WTC11 (cell line): ENCODE measurements at regions not wholly inside any gene's neighbourhood (a gene's known extent, or its start where the extent isn't known, plus 50 kb on each side); places are given as distances from the start of the nearest gene placed in this dataset.

ENCODE experiments used
- ATAC-seq: fragments of 200-7000 bp; cut with Tn5 transposase; 2 replicates; pipeline ENCODE4 v1.10.0; 2021; ENCODE audit warnings: mild to moderate bottlenecking, moderate library complexity
- CTCF ChIA-PET: fragments of 300-600 bp; sonication (Branson Sonifier 250); formaldehyde crosslinking; loops from one replicate; lab custom pipeline; 2021; ENCODE audit warnings: antibody characterized with exemption; lab: Charles Lee
- POLR2A ChIA-PET: fragments of 350-600 bp; sonication (Branson Sonifier 250); formaldehyde crosslinking; loops from one replicate; lab custom pipeline; 2021; ENCODE audit warnings: antibody characterized with exemption; lab: Charles Lee
- DNase-seq: peaks from one replicate; pipeline ENCODE4 v3.0.0; 2021; ENCODE audit warnings: low spot score
- H3K27ac Mint-ChIP-seq: 2 replicates; pipeline ENCODE4 v1.8.0; 2021; ENCODE audit warnings: mixed read lengths
- H3K27me3 Mint-ChIP-seq: 2 replicates; pipeline ENCODE4 v1.8.0; 2021; ENCODE audit warnings: low read depth, mild to moderate bottlenecking, moderate library complexity, mixed read lengths
- H3K36me3 Mint-ChIP-seq: 2 replicates; pipeline ENCODE4 v1.8.0; 2021; ENCODE audit warnings: mixed read lengths
- H3K4me1 Mint-ChIP-seq: 2 replicates; pipeline ENCODE4 v1.8.0; 2022; ENCODE audit warnings: mixed read lengths
- H3K4me3 Mint-ChIP-seq: 2 replicates; pipeline ENCODE4 v1.8.0; 2021; ENCODE audit warnings: mild to moderate bottlenecking, moderate library complexity, mixed read lengths
- H3K9me3 Mint-ChIP-seq: 2 replicates; pipeline ENCODE4 v1.8.0; 2021; ENCODE audit warnings: mixed read lengths
- AR ChIP-seq: fragments of 250-450 bp; sonication (Bioruptor Pico); IDR thresholded peaks from 2 replicates; pipeline ENCODE4 v1.9.0; 2021; ENCODE audit warnings: mild to moderate bottlenecking
- ATF1 ChIP-seq: sonication (generic); formaldehyde crosslinking; IDR thresholded peaks from 2 replicates; pipeline ENCODE4 v1.8.1; 2023; ENCODE audit warnings: mild to moderate bottlenecking, moderate library complexity, missing genetic modification reagents
- CREB1 ChIP-seq: sonication (generic); formaldehyde crosslinking; IDR thresholded peaks from 2 replicates; pipeline ENCODE4 v1.8.0; 2023; ENCODE audit warnings: mild to moderate bottlenecking, missing genetic modification reagents
- CTCF ChIP-seq: fragments of 200-600 bp; IDR thresholded peaks from 2 replicates; pipeline ENCODE4 v1.8.0; 2022; ENCODE audit warnings: antibody characterized with exemption
- EMX1 ChIP-seq: fragments of 250-450 bp; sonication (Bioruptor Pico); IDR thresholded peaks from 2 replicates; pipeline ENCODE4 v1.8.0; 2021; ENCODE audit warnings: mild to moderate bottlenecking
- JUN ChIP-seq: sonication (generic); formaldehyde crosslinking; IDR thresholded peaks from 2 replicates; pipeline ENCODE4 v1.8.0; 2023; ENCODE audit warnings: mild to moderate bottlenecking, missing genetic modification reagents
- KAT7 ChIP-seq: sonication (generic); formaldehyde crosslinking; IDR thresholded peaks from 2 replicates; pipeline ENCODE4 v1.8.1; 2023; ENCODE audit warnings: missing genetic modification reagents, mild to moderate bottlenecking, borderline replicate concordance
- NFATC4 ChIP-seq: fragments of 250-450 bp; sonication (Bioruptor Pico); IDR thresholded peaks from 2 replicates; pipeline ENCODE4 v1.9.0; 2021; ENCODE audit warnings: mild to moderate bottlenecking
- NFE2L1 ChIP-seq: sonication (generic); formaldehyde crosslinking; IDR thresholded peaks from 2 replicates; pipeline ENCODE4 v1.8.1; 2023; ENCODE audit warnings: missing genetic modification reagents
- NFYB ChIP-seq: sonication (generic); formaldehyde crosslinking; conservative IDR thresholded peaks from 2 replicates; pipeline ENCODE4 v1.8.0; 2022; ENCODE audit warnings: low read depth, missing genetic modification reagents
- NR1H2 ChIP-seq: sonication (generic); formaldehyde crosslinking; IDR thresholded peaks from 2 replicates; pipeline ENCODE4 v1.9.0; 2021; ENCODE audit warnings: mild to moderate bottlenecking, moderate library complexity, missing genetic modification reagents
- SMAD3 ChIP-seq: sonication (generic); formaldehyde crosslinking; IDR thresholded peaks from 2 replicates; pipeline ENCODE4 v1.8.0; 2022; ENCODE audit warnings: missing genetic modification reagents, mild to moderate bottlenecking, borderline replicate concordance
- USF1 ChIP-seq: sonication (generic); formaldehyde crosslinking; IDR thresholded peaks from 2 replicates; pipeline ENCODE4 v1.8.0; 2022; ENCODE audit warnings: mild to moderate bottlenecking, missing genetic modification reagents
- USF2 ChIP-seq: sonication (generic); formaldehyde crosslinking; IDR thresholded peaks from 2 replicates; pipeline ENCODE4 v1.8.1; 2023; ENCODE audit warnings: mild to moderate bottlenecking, missing genetic modification reagents, moderate library complexity
- ZBTB43 ChIP-seq: sonication (generic); formaldehyde crosslinking; IDR thresholded peaks from 2 replicates; pipeline ENCODE4 v1.8.1; 2023; ENCODE audit warnings: mild to moderate bottlenecking, missing genetic modification reagents
- ZMAT4 ChIP-seq: fragments of 250-450 bp; sonication (Bioruptor Pico); IDR thresholded peaks from 2 replicates; pipeline ENCODE4 v1.9.0; 2021; ENCODE audit warnings: mild to moderate bottlenecking
- ZNF263 ChIP-seq: sonication (generic); formaldehyde crosslinking; IDR thresholded peaks from 2 replicates; pipeline ENCODE4 v1.8.1; 2022; ENCODE audit warnings: low read depth, mild to moderate bottlenecking, moderate library complexity, missing genetic modification reagents
- ZNF396 ChIP-seq: fragments of 250-450 bp; sonication (Bioruptor Pico); IDR thresholded peaks from 2 replicates; pipeline ENCODE4 v1.8.0; 2021; ENCODE audit warnings: mild to moderate bottlenecking, moderate library complexity, borderline replicate concordance
- ZNF416 ChIP-seq: fragments of 250-450 bp; sonication (Bioruptor Pico); IDR thresholded peaks from 2 replicates; pipeline ENCODE4 v1.9.0; 2021; ENCODE audit warnings: mild to moderate bottlenecking, inconsistent platforms
- ZNF512 ChIP-seq: sonication (generic); formaldehyde crosslinking; IDR thresholded peaks from 2 replicates; pipeline ENCODE4 v1.8.1; 2022; ENCODE audit warnings: missing genetic modification reagents, borderline replicate concordance
- ZSCAN18 ChIP-seq: fragments of 250-450 bp; sonication (Bioruptor Pico); IDR thresholded peaks from 2 replicates; pipeline ENCODE4 v2.1.2; 2022; ENCODE audit warnings: mild to moderate bottlenecking, moderate library complexity

- H3K27ac Mint-ChIP-seq = no peak overlapping the region
- CTCF ChIA-PET = no interaction called here
- ATAC-seq = no peak
- POLR2A ChIA-PET = interaction anchor here (0.8 kb wide), 1 partner anchor 34 kb away, joined by 3 read pairs; no protein-coding TSS in a partner anchor
- H3K27me3 Mint-ChIP-seq = no peaks in the 10 kb centered on the region; the same call in 1 of the 2 replicates
- TF ChIP-seq AR (no peak), ZMAT4 (no peak), CTCF (no peak), NR1H2 (no peak), ZSCAN18 (CRISPR knock-in tag) (no peak), SMAD3 (no peak), NFYB (no peak), ZNF396 (CRISPR knock-in tag) (no peak), ZNF263 (CRISPR knock-in tag) (no peak), USF2 (CRISPR knock-in tag) (no peak)
- H3K4me3 Mint-ChIP-seq = no peak overlapping the region
- no peaks in the 10 kb centered on the region for H3K4me1 Mint-ChIP-seq
- no peak for DNase-seq
- H3K36me3 Mint-ChIP-seq = no peaks in the 10 kb centered on the region
- H3K9me3 Mint-ChIP-seq = peaks cover 4% of the 10 kb centered on the region
Observed at GRCh38 chr16:64162613-64163375, 959.1 kb downstream of the CDH11 start.

GRCh38 chr16:64159976-64160375, 961.9 kb downstream of the CDH11 start:
- POLR2A ChIA-PET = no interaction called here
- no peak for TF ChIP-seq JUN
- TF ChIP-seq ZNF512 (CRISPR knock-in tag) = no peak
- no peak for TF ChIP-seq NFE2L1
- TF ChIP-seq USF1 (CRISPR knock-in tag) = no peak
- TF ChIP-seq CTCF = no peak
- TF ChIP-seq EMX1 = no peak
- no peak for TF ChIP-seq KAT7
- TF ChIP-seq ZBTB43 (CRISPR knock-in tag) = no peak
- TF ChIP-seq NFATC4 = no peak
- TF ChIP-seq ZNF416 (CRISPR knock-in tag) = no peak
- no peak for TF ChIP-seq ATF1 (CRISPR knock-in tag)
- TF ChIP-seq CREB1 (CRISPR knock-in tag) = no peak
- TF ChIP-seq, all 79 proteins: peak for 0
- no peak for ATAC-seq
- Mint-ChIP-seq H3K27me3 (no peaks in the 10 kb centered on the region; the same call in 1 of the 2 replicates), H3K36me3 (no peaks in the 10 kb centered on the region), H3K4me1 (peaks cover 12% of the 10 kb centered on the region), H3K9me3 (peaks cover 13% of the 10 kb centered on the region), H3K27ac (no peak overlapping the region), H3K4me3 (no peak overlapping the region)
- no peak for DNase-seq
- CTCF ChIA-PET = no interaction called here
